SK-N-SH (cell line): ENCODE measurements at regions not wholly inside any gene's neighbourhood (a gene's known extent, or its start where the extent isn't known, plus 50 kb on each side); places are given as distances from the start of the nearest gene placed in this dataset.

Source experiments
- CTCF ChIP-seq: fragments of 200-600 bp; sonication (generic); IDR thresholded peaks from 2 replicates; pipeline ENCODE4 v1.6.1; 2017; ENCODE audit warnings: antibody characterized with exemption, mild to moderate bottlenecking, moderate library complexity
- GABPA ChIP-seq: IDR thresholded peaks from 2 replicates; pipeline ENCODE4 v1.4.0; 2012; ENCODE audit warnings: low read depth, mild to moderate bottlenecking
- MAX ChIP-seq: IDR thresholded peaks from 2 replicates; pipeline ENCODE4 v1.4.0; 2012; ENCODE audit warnings: low read depth
- POLR2AphosphoS5 ChIP-seq: IDR thresholded peaks from 2 replicates; pipeline ENCODE4 v1.6.1; 2012; ENCODE audit warnings: low read depth, low read length
- RAD21 ChIP-seq: IDR thresholded peaks from 2 replicates; pipeline ENCODE4 v1.6.1; 2012; ENCODE audit warnings: mild to moderate bottlenecking, low read length
- REST ChIP-seq: IDR thresholded peaks from 2 replicates; pipeline ENCODE4 v1.6.1; 2012; ENCODE audit warnings: mild to moderate bottlenecking, low read depth, low read length, moderate library complexity

- no peak for TF ChIP-seq RAD21
- no peak for TF ChIP-seq GABPA
- no peak for TF ChIP-seq CTCF
- TF ChIP-seq REST: no peak
- TF ChIP-seq POLR2AphosphoS5: no peak
- no peak for TF ChIP-seq MAX
Measured at GRCh38 chr2:58432491-58433170, 191.5 kb upstream of the FANCL start.
